ENCODE measurements at regions not wholly inside any gene's neighbourhood (a gene's known extent, or its start where the extent isn't known, plus 50 kb on each side); places are given as distances from the start of the nearest gene placed in this dataset.

DNA sequence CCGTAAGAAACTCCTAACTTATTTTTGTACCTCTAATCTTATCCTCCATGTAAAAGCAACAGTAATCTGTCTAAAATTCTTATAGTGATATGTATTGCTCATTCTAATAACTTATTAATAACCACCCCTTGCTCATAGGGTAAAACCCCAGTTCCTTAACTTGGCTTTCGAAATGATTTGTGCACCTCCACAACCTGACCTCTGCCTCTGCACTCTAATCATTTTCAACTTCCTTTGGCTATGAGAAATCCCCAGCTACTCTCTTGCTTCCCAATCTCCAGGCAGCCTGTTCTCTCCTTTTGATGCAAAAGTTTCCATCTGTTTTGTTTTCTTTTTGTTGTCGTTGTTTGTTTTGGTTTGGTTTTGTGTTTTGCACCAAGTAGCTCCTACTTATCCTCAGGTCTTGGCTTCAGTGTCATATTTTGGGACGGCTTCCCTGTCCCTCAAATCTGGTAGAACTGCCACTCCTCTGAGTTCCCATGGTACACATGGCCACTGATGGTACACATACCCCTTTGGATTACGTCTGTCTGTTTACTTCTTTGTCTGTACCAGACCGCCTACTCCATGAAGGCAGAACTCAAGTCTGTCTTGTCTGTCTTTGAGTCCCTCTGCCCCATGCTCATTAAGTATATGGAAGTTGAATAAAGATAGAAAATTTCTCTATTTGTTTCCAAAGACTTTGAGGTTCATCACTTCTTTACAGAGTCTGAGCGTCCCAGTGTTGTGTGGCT is 105.6 kb upstream of the TGFBR2 start:
- Histone ChIP-seq H3K4me3 (ENCODE audit: low read depth, low read length) (no peak overlapping the region), H3K27ac (ENCODE audit: low read depth, low read length) (no peak overlapping the region), H2AFZ (ENCODE audit: low read length, unreplicated experiment) (no peak overlapping the region), H3K36me3 (ENCODE audit: insufficient read depth, low read length) (no peaks in the 10 kb centered on the region; the same call in 1 of the 2 replicates), H3K27me3 (ENCODE audit: insufficient read depth, low read length) (no peaks in the 10 kb centered on the region), H3K4me1 (ENCODE audit: control insufficient read depth, insufficient read depth, low read length, unreplicated experiment) (peaks cover 57% of the 10 kb centered on the region), H3K79me2 (ENCODE audit: control insufficient read depth, insufficient read depth, low read length, unreplicated experiment) (no peaks in the 10 kb centered on the region)

DNA sequence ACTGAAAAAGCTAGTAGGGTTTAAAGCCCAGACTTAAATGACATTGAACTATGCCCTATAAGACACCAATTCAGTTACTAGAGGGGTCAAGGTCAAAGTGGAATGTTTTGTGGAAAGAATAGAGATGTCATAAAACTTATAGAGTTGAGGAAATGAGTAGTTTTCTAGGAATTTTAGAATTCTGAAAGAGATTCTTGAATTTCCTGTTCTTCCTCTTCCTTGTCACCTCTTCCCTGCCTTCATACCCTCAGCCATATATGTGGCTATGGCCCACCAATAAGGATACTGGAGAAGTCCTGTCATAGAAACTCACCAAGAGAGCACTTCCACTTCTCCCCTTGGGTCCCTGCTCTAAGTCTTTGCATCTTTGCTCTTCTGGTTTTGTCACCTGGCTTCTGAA is 104.9 kb upstream of the TGFBR2 start:
- Histone ChIP-seq H3K4me1 (ENCODE audit: control insufficient read depth, insufficient read depth, low read length, unreplicated experiment) (peaks cover 56% of the 10 kb centered on the region), H3K36me3 (ENCODE audit: insufficient read depth, low read length) (no peaks in the 10 kb centered on the region; the same call in 1 of the 2 replicates), H3K79me2 (ENCODE audit: control insufficient read depth, insufficient read depth, low read length, unreplicated experiment) (no peaks in the 10 kb centered on the region), H3K27ac (ENCODE audit: low read depth, low read length) (peak overlapping the region; percentile 53), H2AFZ (ENCODE audit: low read length, unreplicated experiment) (no peak overlapping the region), H3K4me3 (ENCODE audit: low read depth, low read length) (no peak overlapping the region), H3K27me3 (ENCODE audit: insufficient read depth, low read length) (no peaks in the 10 kb centered on the region)

DNA sequence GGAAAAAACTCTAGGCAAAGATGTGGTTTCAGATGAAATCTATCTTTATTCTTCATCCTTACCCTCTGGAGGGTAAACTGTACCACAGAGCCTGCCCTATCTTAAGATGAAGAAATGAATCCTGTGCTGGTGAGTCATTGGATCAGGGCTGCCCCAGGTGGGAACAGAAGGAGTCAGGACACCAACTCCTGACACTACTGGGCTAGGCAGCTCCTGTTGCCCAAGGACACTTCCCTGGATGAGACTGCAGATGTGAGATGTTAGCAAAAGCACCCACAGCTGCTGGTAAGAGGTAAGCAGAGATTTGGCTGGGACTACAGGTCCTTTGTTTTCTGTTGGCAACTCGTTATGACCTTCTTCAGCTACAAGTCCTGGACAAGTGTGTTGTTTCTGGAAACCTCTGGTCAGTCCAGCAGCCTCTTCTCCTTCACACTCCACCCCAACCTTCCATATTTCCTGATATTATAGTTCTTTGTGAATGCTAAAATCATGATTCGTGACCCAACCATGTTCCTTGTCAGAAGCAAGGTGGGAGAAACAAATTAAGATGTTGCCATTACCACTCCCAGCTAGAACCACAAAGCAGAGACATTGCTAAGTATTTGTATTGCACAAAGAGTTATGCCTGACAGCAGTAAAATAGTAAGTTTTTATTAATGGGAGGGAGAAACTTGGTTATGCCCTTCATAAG is 104.2 kb upstream of the TGFBR2 start:
- H3K4me1 ChIP-seq (ENCODE audit: control insufficient read depth, insufficient read depth, low read length, unreplicated experiment) = peaks cover 49% of the 10 kb centered on the region
- no peaks in the 10 kb centered on the region for H3K27me3 ChIP-seq (ENCODE audit: insufficient read depth, low read length)
- H3K36me3 ChIP-seq (ENCODE audit: insufficient read depth, low read length) = no peaks in the 10 kb centered on the region; the same call in 1 of the 2 replicates
- H3K79me2 ChIP-seq (ENCODE audit: control insufficient read depth, insufficient read depth, low read length, unreplicated experiment) = no peaks in the 10 kb centered on the region
- H3K4me3 ChIP-seq (ENCODE audit: low read depth, low read length) = no peak overlapping the region
- no peak overlapping the region for H2AFZ ChIP-seq (ENCODE audit: low read length, unreplicated experiment)
- peak overlapping the region; percentile 53 for H3K27ac ChIP-seq (ENCODE audit: low read depth, low read length)

DNA sequence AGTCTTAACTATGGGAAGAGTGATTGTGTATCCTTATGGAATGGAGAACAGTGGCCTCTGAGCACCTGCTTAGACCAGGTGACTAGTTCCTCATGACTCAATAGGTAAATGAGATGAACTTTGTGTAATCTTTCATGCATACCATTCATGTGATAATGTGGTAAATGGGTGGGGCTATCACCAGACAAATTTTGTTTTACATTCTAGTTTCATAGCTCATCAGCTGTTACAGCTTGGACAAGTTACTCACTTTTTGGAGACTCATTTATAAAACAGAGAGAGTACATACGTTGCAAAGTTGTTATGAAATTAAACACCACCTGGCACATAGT is 103.7 kb upstream of the TGFBR2 start:
- Histone ChIP-seq H3K79me2 (ENCODE audit: control insufficient read depth, insufficient read depth, low read length, unreplicated experiment) (no peaks in the 10 kb centered on the region), H2AFZ (ENCODE audit: low read length, unreplicated experiment) (no peak overlapping the region), H3K4me1 (ENCODE audit: control insufficient read depth, insufficient read depth, low read length, unreplicated experiment) (peaks cover 47% of the 10 kb centered on the region), H3K36me3 (ENCODE audit: insufficient read depth, low read length) (no peaks in the 10 kb centered on the region; the same call in 1 of the 2 replicates), H3K27me3 (ENCODE audit: insufficient read depth, low read length) (no peaks in the 10 kb centered on the region), H3K27ac (ENCODE audit: low read depth, low read length) (peak overlapping the region; percentile 53), H3K4me3 (ENCODE audit: low read depth, low read length) (no peak overlapping the region)

DNA sequence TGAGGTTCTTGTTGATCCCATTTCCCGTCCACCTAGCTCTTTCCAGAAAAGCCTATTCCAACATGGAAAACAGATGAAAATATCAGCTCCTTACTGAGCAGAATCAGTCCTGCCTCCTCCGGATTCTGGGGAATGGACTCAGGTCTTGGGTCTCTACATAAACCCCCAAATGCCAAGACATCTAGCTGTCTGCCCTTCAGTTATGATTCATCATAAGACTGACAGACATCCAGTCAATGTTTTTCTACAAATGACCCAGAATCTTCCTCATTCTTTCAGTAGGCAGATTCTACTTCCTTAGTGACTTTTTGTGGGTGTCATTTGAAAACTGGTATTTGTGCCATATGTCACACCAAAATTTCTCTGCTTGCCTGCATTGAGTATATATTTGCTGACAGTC is 103.0 kb upstream of the TGFBR2 start:
- no peaks in the 10 kb centered on the region; the same call in 1 of the 2 replicates for H3K36me3 ChIP-seq (ENCODE audit: insufficient read depth, low read length)
- peaks cover 47% of the 10 kb centered on the region for H3K4me1 ChIP-seq (ENCODE audit: control insufficient read depth, insufficient read depth, low read length, unreplicated experiment)
- H3K79me2 ChIP-seq (ENCODE audit: control insufficient read depth, insufficient read depth, low read length, unreplicated experiment) = no peaks in the 10 kb centered on the region
- H3K27me3 ChIP-seq (ENCODE audit: insufficient read depth, low read length) = no peaks in the 10 kb centered on the region
- peak overlapping the region; percentile 53 for H3K27ac ChIP-seq (ENCODE audit: low read depth, low read length)
- no peak overlapping the region for H3K4me3 ChIP-seq (ENCODE audit: low read depth, low read length)
- H2AFZ ChIP-seq (ENCODE audit: low read length, unreplicated experiment) = peak overlapping the region; percentile 34

DNA sequence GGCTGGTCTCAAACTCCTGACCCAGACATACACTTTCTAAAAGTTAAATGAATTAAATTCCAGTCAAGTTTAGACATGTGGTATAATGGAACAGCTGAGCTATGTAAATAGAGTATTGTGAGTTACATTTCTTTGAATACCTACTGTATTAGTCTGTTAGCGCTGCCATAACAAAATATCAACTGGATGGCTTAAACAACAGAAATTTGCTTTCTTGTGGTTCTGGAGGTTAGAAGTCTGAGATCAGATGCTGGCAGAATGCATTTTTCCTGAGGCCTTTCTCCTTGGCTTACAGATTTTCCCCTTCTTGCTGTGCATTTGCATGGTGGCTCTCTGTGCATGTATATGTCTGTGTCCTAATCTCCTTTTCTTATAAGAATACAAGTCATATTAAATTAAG is 101.5 kb upstream of the TGFBR2 start:
- H3K4me1 ChIP-seq (ENCODE audit: control insufficient read depth, insufficient read depth, low read length, unreplicated experiment) = peaks cover 51% of the 10 kb centered on the region
- no peaks in the 10 kb centered on the region for H3K79me2 ChIP-seq (ENCODE audit: control insufficient read depth, insufficient read depth, low read length, unreplicated experiment)
- no peaks in the 10 kb centered on the region for H3K27me3 ChIP-seq (ENCODE audit: insufficient read depth, low read length)

DNA sequence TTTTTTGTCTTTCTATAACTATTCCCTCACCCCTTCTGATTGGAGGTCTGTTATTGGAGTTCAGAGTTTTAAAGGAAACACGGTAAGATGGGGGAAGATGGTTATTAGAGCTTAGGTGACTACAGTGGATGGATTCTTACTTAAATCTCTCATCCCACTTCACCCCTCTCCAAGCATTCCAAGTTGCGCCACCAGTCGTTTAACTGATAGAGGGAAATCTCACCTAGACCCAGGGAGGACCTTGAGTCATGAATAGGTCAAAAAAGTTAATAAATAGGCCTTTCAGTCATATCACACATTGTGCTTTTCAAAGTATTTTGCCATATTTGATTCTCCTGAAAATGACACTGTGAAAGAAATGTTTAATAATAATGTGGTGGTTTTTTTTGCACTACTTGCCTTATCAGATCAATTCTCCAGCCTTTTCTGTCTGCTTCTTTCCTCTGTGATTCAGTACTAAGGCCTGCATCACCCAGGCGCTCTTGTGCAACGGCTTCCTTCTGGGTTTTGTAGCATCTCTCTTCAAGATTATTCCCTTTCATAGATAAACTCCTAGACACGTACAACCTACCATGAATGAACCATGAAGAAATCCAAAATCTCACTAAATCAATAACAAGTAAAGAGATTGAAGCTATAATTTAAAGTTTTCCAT is 100.4 kb upstream of the TGFBR2 start:
- Histone ChIP-seq H3K79me2 (ENCODE audit: control insufficient read depth, insufficient read depth, low read length, unreplicated experiment) (no peaks in the 10 kb centered on the region), H3K4me1 (ENCODE audit: control insufficient read depth, insufficient read depth, low read length, unreplicated experiment) (peaks cover 48% of the 10 kb centered on the region), H3K27ac (ENCODE audit: low read depth, low read length) (no peak overlapping the region), H3K36me3 (ENCODE audit: insufficient read depth, low read length) (no peaks in the 10 kb centered on the region; the same call in 1 of the 2 replicates), H3K4me3 (ENCODE audit: low read depth, low read length) (no peak overlapping the region), H2AFZ (ENCODE audit: low read length, unreplicated experiment) (no peak overlapping the region), H3K27me3 (ENCODE audit: insufficient read depth, low read length) (no peaks in the 10 kb centered on the region)

More for the DNA sequence above, 101.5 kb upstream of the TGFBR2 start:
- H3K27ac ChIP-seq (ENCODE audit: low read depth, low read length) = no peak overlapping the region
- H2AFZ ChIP-seq (ENCODE audit: low read length, unreplicated experiment) = no peak overlapping the region
- H3K4me3 ChIP-seq (ENCODE audit: low read depth, low read length) = no peak overlapping the region
- no peaks in the 10 kb centered on the region; the same call in 1 of the 2 replicates for H3K36me3 ChIP-seq (ENCODE audit: insufficient read depth, low read length)

DNA sequence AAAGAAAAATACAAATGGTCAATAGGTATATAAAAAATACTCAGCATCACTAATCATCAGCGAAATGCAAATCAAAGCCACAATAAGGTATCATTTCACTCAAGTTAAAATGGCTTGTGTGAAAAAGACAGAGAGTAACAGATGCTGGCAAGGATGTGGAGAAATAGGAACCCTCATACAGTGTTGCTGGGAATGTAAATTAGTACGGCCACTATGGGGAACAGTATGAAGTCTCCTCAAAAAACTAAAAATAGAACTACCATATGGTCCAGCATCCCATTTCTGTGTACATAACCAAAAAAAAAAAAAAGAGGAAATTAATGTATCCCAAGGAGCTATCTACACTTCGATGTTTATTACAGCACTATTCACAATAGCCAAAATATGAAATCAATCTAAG is 98.1 kb upstream of the TGFBR2 start:
- Histone ChIP-seq H2AFZ (ENCODE audit: low read length, unreplicated experiment) (no peak overlapping the region), H3K36me3 (ENCODE audit: insufficient read depth, low read length) (no peaks in the 10 kb centered on the region; the same call in 1 of the 2 replicates), H3K27ac (ENCODE audit: low read depth, low read length) (no peak overlapping the region), H3K4me3 (ENCODE audit: low read depth, low read length) (no peak overlapping the region), H3K79me2 (ENCODE audit: control insufficient read depth, insufficient read depth, low read length, unreplicated experiment) (no peaks in the 10 kb centered on the region), H3K27me3 (ENCODE audit: insufficient read depth, low read length) (no peaks in the 10 kb centered on the region), H3K4me1 (ENCODE audit: control insufficient read depth, insufficient read depth, low read length, unreplicated experiment) (peaks cover 43% of the 10 kb centered on the region)

DNA sequence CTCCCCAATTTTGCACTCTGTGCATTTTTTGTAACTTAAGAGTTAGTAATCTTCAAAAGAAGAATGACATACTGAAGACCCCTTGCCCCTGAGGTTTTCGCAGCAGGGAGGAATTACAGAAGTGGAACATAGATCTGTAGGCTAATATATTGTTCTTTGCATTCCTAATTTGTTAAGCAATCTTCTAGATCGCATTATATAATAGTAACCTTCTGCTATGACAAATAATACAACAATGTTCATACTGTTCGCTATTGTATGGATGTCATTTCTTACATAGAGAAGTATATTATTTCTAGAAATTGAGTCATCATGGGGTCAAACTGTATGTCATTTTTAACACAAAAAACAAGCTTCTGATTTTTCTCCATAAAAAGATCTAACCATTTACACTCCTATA is 95.8 kb upstream of the TGFBR2 start:
- no peak overlapping the region for H2AFZ ChIP-seq (ENCODE audit: low read length, unreplicated experiment)
- no peak overlapping the region for H3K4me3 ChIP-seq (ENCODE audit: low read depth, low read length)
- H3K27ac ChIP-seq (ENCODE audit: low read depth, low read length) = peak overlapping the region; percentile 91
- no peaks in the 10 kb centered on the region for H3K27me3 ChIP-seq (ENCODE audit: insufficient read depth, low read length)
- no peaks in the 10 kb centered on the region for H3K36me3 ChIP-seq (ENCODE audit: insufficient read depth, low read length)
- H3K4me1 ChIP-seq (ENCODE audit: control insufficient read depth, insufficient read depth, low read length, unreplicated experiment) = peaks cover 50% of the 10 kb centered on the region
- no peaks in the 10 kb centered on the region for H3K79me2 ChIP-seq (ENCODE audit: control insufficient read depth, insufficient read depth, low read length, unreplicated experiment)

DNA sequence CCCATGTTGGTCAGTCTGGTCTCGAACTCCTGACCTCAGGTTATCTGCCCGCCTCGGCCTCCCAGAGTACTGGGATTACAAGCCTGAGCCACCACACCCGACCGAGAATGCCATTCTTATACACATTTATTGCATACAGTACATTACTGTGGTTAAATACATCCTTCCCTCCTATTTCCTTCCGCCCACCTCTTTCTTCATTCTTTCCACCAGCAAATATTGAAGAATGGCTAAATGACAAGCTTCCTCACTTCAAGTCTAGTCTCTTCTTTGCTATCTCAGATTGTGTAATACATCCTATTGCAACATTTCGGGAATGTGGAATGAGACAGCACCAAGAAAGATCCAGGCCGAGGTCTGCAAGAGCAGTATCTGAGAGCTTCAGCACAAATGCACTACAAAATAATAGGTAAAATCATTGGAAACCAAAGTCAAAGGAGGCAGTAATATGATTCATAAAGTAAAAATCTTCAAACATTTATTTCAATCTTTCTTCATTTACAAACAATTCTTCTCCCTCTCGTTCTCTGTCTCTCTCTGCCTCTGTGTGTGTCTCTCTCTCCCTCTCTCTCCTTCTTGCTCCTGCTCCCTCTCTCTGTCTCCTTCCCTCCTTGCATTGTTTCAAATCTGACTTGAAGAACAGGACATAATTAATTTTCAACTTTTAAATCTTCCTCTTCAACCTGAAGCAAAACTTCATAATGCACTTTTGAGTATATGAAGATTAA is 94.7 kb upstream of the TGFBR2 start:
- Histone ChIP-seq H3K4me1 (ENCODE audit: control insufficient read depth, insufficient read depth, low read length, unreplicated experiment) (peaks cover 53% of the 10 kb centered on the region), H3K36me3 (ENCODE audit: insufficient read depth, low read length) (no peaks in the 10 kb centered on the region), H2AFZ (ENCODE audit: low read length, unreplicated experiment) (no peak overlapping the region), H3K4me3 (ENCODE audit: low read depth, low read length) (no peak overlapping the region), H3K27ac (ENCODE audit: low read depth, low read length) (peak overlapping the region; percentile 91), H3K27me3 (ENCODE audit: insufficient read depth, low read length) (no peaks in the 10 kb centered on the region), H3K79me2 (ENCODE audit: control insufficient read depth, insufficient read depth, low read length, unreplicated experiment) (no peaks in the 10 kb centered on the region)
